HCT116 (cell line): ENCODE measurements at regions not wholly inside any gene's neighbourhood (a gene's known extent, or its start where the extent isn't known, plus 50 kb on each side); places are given as distances from the start of the nearest gene placed in this dataset.

Experiments used
- ATAC-seq: fragments of 200-7000 bp; cut with Tn5 transposase; 2 replicates; pipeline ENCODE4 v1.9.1; 2020; ENCODE audit warnings: mild to moderate bottlenecking, moderate library complexity
- BruUV-seq: library from RNA; stranded (reverse); fragments of 400-500 nt; replicated peaks from 2 replicates; lab custom pipeline; 2021; lab: Mats Ljungman, UMichigan
- CTCF ChIA-PET: fragments of 300-600 bp; sonication (Branson Sonifier 250); formaldehyde crosslinking; loops from one replicate; lab custom pipeline; 2021; ENCODE audit warnings: antibody characterized with exemption; lab: Charles Lee
- POLR2A ChIA-PET: fragments of 300-600, 350-600 bp; sonication (Branson Sonifier 250); formaldehyde crosslinking; loops from one replicate; lab custom pipeline; 2021; ENCODE audit warnings: antibody characterized with exemption; lab: Charles Lee
- RAD21 ChIA-PET, 2 experiments: fragments of 300-600 bp; sonication (Branson Sonifier 250); formaldehyde crosslinking; loops; one replicate each; lab custom pipeline; 2023; ENCODE audit warnings: low total read pairs in 2 of 2; ENCODE audit not compliant: uncharacterized antibody in 2 of 2, unreplicated experiment in 2 of 2, low non-redundant PET in 1 of 2; lab: Charles Lee
- DNase-seq: peaks from one replicate; pipeline ENCODE4 v3.0.0-alpha.2; 2010; ENCODE audit warnings: low read depth, low spot score
- H2AFZ ChIP-seq: fragments of 200-600 bp; shearing (Covaris generic), sonication (generic); 2 replicates; pipeline ENCODE4 v1.6.1; 2017; ENCODE audit warnings: low read depth, mixed run types, mixed read lengths, antibody characterized with exemption, low read length; ENCODE audit not compliant: poor library complexity, severe bottlenecking
- H3K27ac ChIP-seq: 2 replicates; pipeline ENCODE4 v1.5.1; 2012; ENCODE audit warnings: low read depth, low read length
- H3K27me3 ChIP-seq: fragments of 200-600 bp; sonication (generic); 2 replicates; pipeline ENCODE4 v1.6.1; 2016; ENCODE audit warnings: mixed run types, low read length, mixed read lengths; ENCODE audit not compliant: insufficient read depth
- H3K36me3 ChIP-seq, 2 experiments: fragments of 200-500 bp in 1 of 2; fragments of 200-600 bp in 1 of 2; sonication (Bioruptor generic) in 1 of 2; sonication (generic) in 1 of 2; 2 replicates each; pipeline versions ENCODE4 v1.5.1 to v1.6.1; 2014 to 2016; ENCODE audit warnings: low read length in 2 of 2, inconsistent platforms in 1 of 2, mixed read lengths in 1 of 2, mixed run types in 1 of 2; ENCODE audit not compliant: insufficient read depth in 2 of 2, control insufficient read depth in 1 of 2
- H3K4me1 ChIP-seq, 2 experiments: fragments of 200-600 bp in 1 of 2; sonication (generic) in 1 of 2; 2 replicates each; pipeline versions ENCODE4 v1.5.1 to v1.6.1; 2012 to 2017; ENCODE audit warnings: low read length in 2 of 2, inconsistent platforms in 1 of 2, mild to moderate bottlenecking in 1 of 2, mixed read lengths in 1 of 2, mixed run types in 1 of 2, moderate library complexity in 1 of 2; ENCODE audit not compliant: insufficient read depth in 2 of 2, control insufficient read depth in 1 of 2
- H3K4me2 ChIP-seq: fragments of 200-600 bp; sonication (generic); 2 replicates; pipeline ENCODE4 v1.6.1; 2017; ENCODE audit warnings: mixed run types, low read length, mixed read lengths
- H3K4me3 ChIP-seq, 2 experiments: fragments of 200-600 bp in 1 of 2; sonication (generic) in 1 of 2; replicated peaks in 1 of 2; 2 replicates each; pipeline ENCODE4 v1.5.1; 2011 to 2016; ENCODE audit warnings: low read length in 2 of 2, control low read depth in 1 of 2, low read depth in 1 of 2, mild to moderate bottlenecking in 1 of 2, mixed read lengths in 1 of 2, mixed run types in 1 of 2
- H3K79me2 ChIP-seq: fragments of 200-600 bp; sonication (generic); 2 replicates; pipeline ENCODE4 v1.6.1; 2017; ENCODE audit warnings: mild to moderate bottlenecking, mixed run types, low read length, moderate library complexity, mixed read lengths; ENCODE audit not compliant: insufficient read depth
- H3K9ac ChIP-seq: fragments of 200-600 bp; sonication (generic); 2 replicates; pipeline ENCODE4 v1.6.1; 2016; ENCODE audit warnings: low read length, mixed read lengths
- H3K9me2 ChIP-seq: fragments of 200-600 bp; sonication (generic), shearing (Covaris generic); 2 replicates; pipeline ENCODE4 v1.6.1; 2017; ENCODE audit warnings: mixed run types, mild to moderate bottlenecking, moderate library complexity; ENCODE audit not compliant: insufficient read depth
- H3K9me3 ChIP-seq, 2 experiments: fragments of 200-500 bp in 1 of 2; fragments of 200-600 bp in 1 of 2; sonication (Bioruptor generic) in 1 of 2; sonication (generic) in 1 of 2; 2 replicates each; pipeline ENCODE4 v1.6.1; 2014 to 2017; ENCODE audit warnings: low read length in 2 of 2, mixed read lengths in 2 of 2, inconsistent platforms in 1 of 2, low read depth in 1 of 2, mild to moderate bottlenecking in 1 of 2, mixed run types in 1 of 2, moderate library complexity in 1 of 2; ENCODE audit not compliant: control insufficient read depth in 1 of 2, insufficient read depth in 1 of 2
- H4K20me1 ChIP-seq: fragments of 200-600 bp; sonication (generic), shearing (Covaris generic); 2 replicates; pipeline ENCODE4 v1.6.1; 2017; ENCODE audit warnings: mixed run types, mild to moderate bottlenecking, moderate library complexity; ENCODE audit not compliant: insufficient read depth
- ELF1 ChIP-seq: IDR thresholded peaks from 2 replicates; pipeline ENCODE4 v1.6.1; 2012; ENCODE audit warnings: low read depth, borderline replicate concordance
- EZH2 ChIP-seq: fragments of 200-600 bp; sonication (generic); IDR thresholded peaks from 2 replicates; pipeline ENCODE4 v1.6.1; 2017; ENCODE audit warnings: antibody characterized with exemption, mixed run types
- EZH2phosphoT487 ChIP-seq: fragments of 200-600 bp; IDR thresholded peaks from 2 replicates; pipeline ENCODE4 v1.6.1; 2018; ENCODE audit warnings: antibody characterized with exemption, borderline replicate concordance
- FOSL1 ChIP-seq: IDR thresholded peaks from 2 replicates; pipeline ENCODE4 v1.6.1; 2012; ENCODE audit warnings: low read depth
- JUND ChIP-seq: IDR thresholded peaks from 2 replicates; pipeline ENCODE4 v1.6.1; 2012
- POLR2A ChIP-seq: IDR thresholded peaks from 2 replicates; pipeline ENCODE4 v1.7.0; 2011; ENCODE audit warnings: borderline replicate concordance; ENCODE audit not compliant: insufficient read depth, insufficient read length; ENCODE audit errors: extremely low read depth
- POLR2AphosphoS5 ChIP-seq: IDR thresholded peaks from 2 replicates; pipeline ENCODE4 v1.6.1; 2011; ENCODE audit warnings: mild to moderate bottlenecking, low read depth, low read length, moderate library complexity
- RAD21 ChIP-seq: IDR thresholded peaks from 2 replicates; pipeline ENCODE4 v1.6.1; 2012; ENCODE audit warnings: low read depth, mild to moderate bottlenecking
- REST ChIP-seq: IDR thresholded peaks from 2 replicates; pipeline ENCODE4 v1.6.1; 2012; ENCODE audit warnings: low read depth
- SIN3A ChIP-seq: IDR thresholded peaks from 2 replicates; pipeline ENCODE4 v1.6.1; 2012; ENCODE audit warnings: low read depth
- SP1 ChIP-seq: IDR thresholded peaks from 2 replicates; pipeline ENCODE4 v1.6.1; 2012; ENCODE audit warnings: low read depth
- SRF ChIP-seq: IDR thresholded peaks from 2 replicates; pipeline ENCODE4 v1.6.1; 2012; ENCODE audit warnings: low read depth
- TCF7L2 ChIP-seq: IDR thresholded peaks from 2 replicates; pipeline ENCODE4 v1.7.0; 2011; ENCODE audit warnings: borderline replicate concordance, inconsistent platforms; ENCODE audit not compliant: insufficient read depth, insufficient read length; ENCODE audit errors: extremely low read depth
- ZBTB33 ChIP-seq: IDR thresholded peaks from 2 replicates; pipeline ENCODE4 v1.6.1; 2011; ENCODE audit warnings: mild to moderate bottlenecking, low read length, moderate library complexity; ENCODE audit not compliant: insufficient replicate concordance; ENCODE audit errors: extremely low read depth
- ZNF274 ChIP-seq: fragments of 200-500 bp; sonication (Bioruptor generic); IDR thresholded peaks from 2 replicates; pipeline ENCODE4 v1.6.1; 2014; ENCODE audit warnings: mild to moderate bottlenecking, low read depth, low read length, inconsistent platforms
- intact Hi-C: fragments of 100-400 bp; cut with micrococcal nuclease; formaldehyde crosslinking; loops from 2 replicates; pipeline ENCODE4 v1.10.0; 2022

- Histone ChIP-seq H3K27ac (no peak overlapping the region), H3K9me2 (no peaks in the 10 kb centered on the region), H3K4me2 (no peak overlapping the region), H3K4me1 (no peaks in the 10 kb centered on the region), H3K79me2 (no peaks in the 10 kb centered on the region), H3K27me3 (no peaks in the 10 kb centered on the region), H3K36me3 (no peaks in the 10 kb centered on the region; a peak in 1 of 4 replicates), H3K4me3 (no peak overlapping the region), H2AFZ (no peak overlapping the region), H3K9me3 (peaks cover 24 to 33% of the 10 kb centered on the region in 2 experiments; a peak in 2 of 4 replicates), H3K9ac (no peak overlapping the region), H4K20me1 (no peaks in the 10 kb centered on the region)
- RAD21 ChIA-PET, result no interaction called here
- CTCF ChIA-PET, result no interaction called here
- POLR2A ChIA-PET, result no interaction called here
- DNase-seq (no peak), ATAC-seq (no peak)
- TF ChIP-seq REST (no peak), RAD21 (no peak), ZBTB33 (no peak), SP1 (no peak), SIN3A (no peak), FOSL1 (no peak), SRF (no peak), ELF1 (no peak), JUND (no peak), EZH2phosphoT487 (no peak), EZH2 (no peak), TCF7L2 (no peak), ZNF274 (no peak), POLR2AphosphoS5 (no peak), POLR2A (no peak)
- no TSS peak for BruUV-seq
- intact Hi-C loops, result no loop called here
Measured at GRCh38 chr10:106504536-106504935, 660.0 kb downstream of the SORCS1 start.
